GM12874 (cell line): ENCODE measurements at regions not wholly inside any gene's neighbourhood (a gene's known extent, or its start where the extent isn't known, plus 50 kb on each side); places are given as distances from the start of the nearest gene placed in this dataset.

Source experiments
- CTCF ChIP-seq: IDR thresholded peaks from 2 replicates; pipeline ENCODE4 v1.5.1; 2011; ENCODE audit warnings: low read depth, mild to moderate bottlenecking, control low read depth, low read length, moderate library complexity; ENCODE audit not compliant: insufficient read depth

DNA sequence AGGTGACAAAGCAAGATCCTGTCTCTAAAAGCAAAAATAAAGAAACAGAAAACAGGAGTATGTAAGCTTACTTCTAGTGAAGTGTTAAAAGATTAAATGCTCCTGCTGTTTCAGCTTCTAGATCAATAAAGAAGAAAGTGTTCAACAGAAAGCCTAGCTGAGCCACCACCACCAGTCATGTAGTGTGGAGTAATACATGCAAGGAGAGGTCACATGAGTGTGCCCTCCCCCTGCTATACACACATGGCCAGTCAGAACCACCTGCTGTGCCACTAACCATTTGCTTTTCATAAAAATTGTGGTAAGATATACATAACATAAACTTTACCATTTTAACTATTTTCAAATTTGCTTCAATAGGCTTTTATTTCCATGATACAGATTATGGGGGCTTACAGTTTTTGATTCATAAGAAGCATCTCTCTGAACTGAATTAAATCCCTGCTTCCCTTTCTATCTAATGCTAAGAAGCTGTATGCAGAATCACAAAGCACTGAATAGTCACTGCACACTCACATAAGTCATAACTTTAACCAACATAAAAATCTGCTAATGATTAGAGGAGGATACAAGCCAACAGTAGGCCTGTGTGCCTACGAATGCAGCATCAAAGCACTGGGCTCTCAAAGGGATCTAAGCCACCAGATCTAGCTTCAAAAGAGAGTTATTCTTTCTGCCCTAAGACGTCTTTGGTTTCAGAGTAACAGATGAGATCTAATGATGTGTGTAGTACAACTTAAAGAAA lies 515.5 kb downstream of the C12orf50 start:
- no peak for TF ChIP-seq CTCF

DNA sequence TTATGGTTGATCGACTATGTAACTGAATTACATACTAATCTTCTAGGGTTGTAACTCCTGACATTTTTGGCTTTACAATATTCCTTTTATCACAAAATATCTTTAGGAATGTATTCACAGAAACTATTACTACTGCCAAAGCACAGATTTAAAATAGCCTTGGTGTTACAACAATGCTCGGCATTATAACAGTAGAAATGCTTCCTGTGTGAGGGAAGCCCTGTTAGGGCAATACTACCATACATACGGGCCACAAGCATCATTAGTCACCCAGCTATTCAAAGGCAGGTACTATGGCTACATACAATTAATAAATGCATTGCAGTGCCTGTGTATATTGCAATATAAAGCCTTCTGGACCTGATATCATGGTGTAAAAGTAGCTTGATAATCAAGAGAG lies 517.8 kb downstream of the C12orf50 start:
- TF ChIP-seq CTCF, result no peak

- no peak for TF ChIP-seq CTCF
Measured at GRCh38 chr12:87509237-87509820, 519.9 kb downstream of the C12orf50 start.

- no peak for TF ChIP-seq CTCF
Measured at GRCh38 chr12:87491598-87491997, 537.6 kb downstream of the C12orf50 start.

GRCh38 chr12:87491089-87491488 lies 538.1 kb downstream of the C12orf50 start:
- TF ChIP-seq CTCF, result no peak

- TF ChIP-seq CTCF, result no peak
Measured at GRCh38 chr12:87469295-87469694, 559.9 kb downstream of the C12orf50 start.

GRCh38 chr12:87467936-87468335 lies 561.3 kb downstream of the C12orf50 start:
- no peak for TF ChIP-seq CTCF
